ENCODE measurements at regions not wholly inside any gene's neighbourhood (a gene's known extent, or its start where the extent isn't known, plus 50 kb on each side); places are given as distances from the start of the nearest gene placed in this dataset.

DNA sequence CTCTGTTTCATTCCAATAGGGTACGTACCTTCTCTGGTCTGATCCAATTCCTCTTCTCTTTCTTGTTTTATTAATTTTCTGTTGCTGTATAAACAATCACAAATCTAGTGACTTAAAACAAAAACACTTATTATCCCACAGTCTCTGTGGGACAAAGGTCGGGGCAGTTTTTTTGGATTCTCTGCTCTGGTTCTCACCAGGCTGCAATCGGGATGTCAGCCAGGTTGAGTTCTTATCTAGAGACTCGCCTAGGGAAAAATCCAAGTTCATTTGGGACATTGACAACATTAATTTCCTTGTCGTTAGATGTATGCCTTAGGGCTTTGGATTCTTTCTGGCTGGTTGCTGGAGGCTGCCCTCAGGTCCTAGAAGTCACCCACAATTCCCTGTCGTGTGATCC, 430.5 kb upstream of the RORB start:
- no peak for TF ChIP-seq CTCF (conservative IDR thresholded peaks at IDR 0.05; ENCODE audit: low read depth, low read length)
- no peak for TF ChIP-seq RCOR1 (IDR thresholded peaks at IDR 0.05; ENCODE audit: insufficient replicate concordance, low read length)
- TF ChIP-seq RFX5 (IDR thresholded peaks at IDR 0.05; ENCODE audit: low read depth, low read length): no peak
- no peak for TF ChIP-seq MXI1 (IDR thresholded peaks at IDR 0.05; ENCODE audit: borderline replicate concordance, low read depth, low read length)

All from IMR-90 (cell line).